Ishikawa (cell line): ENCODE measurements at regions not wholly inside any gene's neighbourhood (a gene's known extent, or its start where the extent isn't known, plus 50 kb on each side); places are given as distances from the start of the nearest gene placed in this dataset.

ENCODE experiments used
- EP300 ChIP-seq: IDR thresholded peaks from 2 replicates; pipeline ENCODE4 v1.6.1; 2012; ENCODE audit warnings: borderline replicate concordance
- FOXM1 ChIP-seq: IDR thresholded peaks from 2 replicates; pipeline ENCODE4 v1.6.1; 2012; ENCODE audit warnings: low read depth, borderline replicate concordance
- RAD21 ChIP-seq: IDR thresholded peaks from 2 replicates; pipeline ENCODE4 v1.6.1; 2012; ENCODE audit warnings: low read depth

- TF ChIP-seq EP300 (no peak), RAD21 (no peak), FOXM1 (no peak)
Measured at GRCh38 chr2:5175231-5175630, 517.0 kb upstream of the SOX11 start.
